H1 (cell line): ENCODE measurements at regions not wholly inside any gene's neighbourhood (a gene's known extent, or its start where the extent isn't known, plus 50 kb on each side); places are given as distances from the start of the nearest gene placed in this dataset.

Experiments used
- GTF2F1 ChIP-seq: IDR thresholded peaks from 2 replicates; pipeline ENCODE4 v1.6.1; 2012; ENCODE audit warnings: low read depth, low read length, improper control_type of control experiment, borderline replicate concordance
- KDM4A ChIP-seq: IDR thresholded peaks from one replicate; pipeline ENCODE4 v1.7.1; 2012; ENCODE audit warnings: low read depth, mild to moderate bottlenecking, moderate library complexity, low read length, inconsistent platforms; ENCODE audit not compliant: severe bottlenecking
- PHF8 ChIP-seq: fragments of 200-600 bp; sonication (generic); conservative IDR thresholded peaks from 2 replicates; pipeline ENCODE4 v1.7.1; 2012; ENCODE audit warnings: low read depth, mild to moderate bottlenecking, inconsistent platforms, low read length, moderate library complexity

DNA sequence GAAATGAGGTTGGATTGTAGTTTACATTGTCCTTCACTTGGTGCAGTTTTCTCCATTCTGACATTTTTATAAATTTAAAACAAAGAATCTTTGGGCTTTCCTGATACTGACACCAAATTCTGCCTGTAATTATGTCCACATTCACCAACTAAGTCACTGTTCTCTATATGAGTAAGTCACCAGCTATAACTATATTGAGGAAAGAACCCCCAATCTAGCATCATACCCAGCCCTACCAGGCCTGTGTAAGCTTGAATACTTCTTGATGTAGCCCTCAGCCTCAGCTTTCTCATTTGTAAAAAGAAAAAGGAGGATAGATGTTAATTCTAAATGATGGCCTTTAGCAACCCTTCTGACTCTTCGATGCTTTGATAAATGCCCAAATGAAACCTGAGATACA is 112.7 kb upstream of the FST start (continued):
- TF ChIP-seq PHF8 (no peak), KDM4A (no peak), GTF2F1 (no peak)
